AG04450 (cell line): ENCODE measurements at regions not wholly inside any gene's neighbourhood (a gene's known extent, or its start where the extent isn't known, plus 50 kb on each side); places are given as distances from the start of the nearest gene placed in this dataset.

Experiments used
- CTCF ChIA-PET: fragments of 300-600, 350-600 bp; formaldehyde crosslinking; extraction: SDS; loops from one replicate; lab custom pipeline; 2022; ENCODE audit warnings: antibody characterized with exemption, inconsistent platforms; lab: Charles Lee
- POLR2A ChIA-PET: fragments of 350-600 bp; formaldehyde crosslinking; extraction: SDS; loops from one replicate; lab custom pipeline; 2021; ENCODE audit warnings: antibody characterized with exemption, inconsistent platforms; lab: Yijun Ruan, JAX
- DNase-seq: peaks from one replicate; pipeline ENCODE4 v3.0.0-alpha.2; 2011; ENCODE audit warnings: low read depth, low spot score
- H3K27ac ChIP-seq: one replicate; pipeline ENCODE4 v1.5.1; 2012; ENCODE audit warnings: low read depth, low read length, control low read depth
- H3K27me3 ChIP-seq: one replicate; pipeline ENCODE4 v1.6.0; 2012; ENCODE audit warnings: low read length; ENCODE audit not compliant: control insufficient read depth, insufficient read depth
- H3K4me3 ChIP-seq: 2 replicates; pipeline ENCODE4 v1.5.1; 2011; ENCODE audit warnings: mild to moderate bottlenecking, low read depth, low read length, control low read depth
- H3K9me3 ChIP-seq: 2 replicates; pipeline ENCODE4 v1.5.1; 2012; ENCODE audit warnings: low read length; ENCODE audit not compliant: control insufficient read depth, insufficient read depth
- TF ChIP-seq, protein P1 (sequence below): IDR thresholded peaks from 2 replicates; pipeline ENCODE4 v1.5.1; 2011; ENCODE audit warnings: low read depth, low read length, control low read depth, inconsistent platforms

GRCh38 chr2:239516286-239516953 lies 115.6 kb upstream of the HDAC4 start:
- no peak overlapping the region for H3K27ac ChIP-seq
- H3K27me3 ChIP-seq, result no peaks in the 10 kb centered on the region
- no peak overlapping the region for H3K4me3 ChIP-seq
- peaks cover 29% of the 10 kb centered on the region; the same call in 1 of the 2 replicates for H3K9me3 ChIP-seq
- no peak for DNase-seq
- CTCF ChIA-PET, result no interaction called here
- POLR2A ChIA-PET, result no interaction called here
- TF ChIP-seq, protein P1, sequence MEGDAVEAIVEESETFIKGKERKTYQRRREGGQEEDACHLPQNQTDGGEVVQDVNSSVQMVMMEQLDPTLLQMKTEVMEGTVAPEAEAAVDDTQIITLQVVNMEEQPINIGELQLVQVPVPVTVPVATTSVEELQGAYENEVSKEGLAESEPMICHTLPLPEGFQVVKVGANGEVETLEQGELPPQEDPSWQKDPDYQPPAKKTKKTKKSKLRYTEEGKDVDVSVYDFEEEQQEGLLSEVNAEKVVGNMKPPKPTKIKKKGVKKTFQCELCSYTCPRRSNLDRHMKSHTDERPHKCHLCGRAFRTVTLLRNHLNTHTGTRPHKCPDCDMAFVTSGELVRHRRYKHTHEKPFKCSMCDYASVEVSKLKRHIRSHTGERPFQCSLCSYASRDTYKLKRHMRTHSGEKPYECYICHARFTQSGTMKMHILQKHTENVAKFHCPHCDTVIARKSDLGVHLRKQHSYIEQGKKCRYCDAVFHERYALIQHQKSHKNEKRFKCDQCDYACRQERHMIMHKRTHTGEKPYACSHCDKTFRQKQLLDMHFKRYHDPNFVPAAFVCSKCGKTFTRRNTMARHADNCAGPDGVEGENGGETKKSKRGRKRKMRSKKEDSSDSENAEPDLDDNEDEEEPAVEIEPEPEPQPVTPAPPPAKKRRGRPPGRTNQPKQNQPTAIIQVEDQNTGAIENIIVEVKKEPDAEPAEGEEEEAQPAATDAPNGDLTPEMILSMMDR, result no peak

- Histone ChIP-seq H3K4me3 (no peak overlapping the region), H3K27me3 (no peaks in the 10 kb centered on the region), H3K27ac (no peak overlapping the region), H3K9me3 (peaks cover 19% of the 10 kb centered on the region; the same call in 1 of the 2 replicates)
- TF ChIP-seq, protein P1, result no peak
- POLR2A ChIA-PET, result no interaction called here
- no peak for DNase-seq
- CTCF ChIA-PET, result no interaction called here
Measured at GRCh38 chr2:239514754-239515530, 114.1 kb upstream of the HDAC4 start.

GRCh38 chr2:239512054-239512453 lies 111.2 kb upstream of the HDAC4 start:
- ChIA-PET POLR2A (no interaction called here), CTCF (no interaction called here)
- H3K27me3 ChIP-seq, result no peaks in the 10 kb centered on the region
- H3K4me3 ChIP-seq, result no peak overlapping the region
- no peak overlapping the region for H3K27ac ChIP-seq
- TF ChIP-seq, protein P1, result no peak
- H3K9me3 ChIP-seq, result peaks cover 13% of the 10 kb centered on the region; the same call in 1 of the 2 replicates
- no peak for DNase-seq

DNA sequence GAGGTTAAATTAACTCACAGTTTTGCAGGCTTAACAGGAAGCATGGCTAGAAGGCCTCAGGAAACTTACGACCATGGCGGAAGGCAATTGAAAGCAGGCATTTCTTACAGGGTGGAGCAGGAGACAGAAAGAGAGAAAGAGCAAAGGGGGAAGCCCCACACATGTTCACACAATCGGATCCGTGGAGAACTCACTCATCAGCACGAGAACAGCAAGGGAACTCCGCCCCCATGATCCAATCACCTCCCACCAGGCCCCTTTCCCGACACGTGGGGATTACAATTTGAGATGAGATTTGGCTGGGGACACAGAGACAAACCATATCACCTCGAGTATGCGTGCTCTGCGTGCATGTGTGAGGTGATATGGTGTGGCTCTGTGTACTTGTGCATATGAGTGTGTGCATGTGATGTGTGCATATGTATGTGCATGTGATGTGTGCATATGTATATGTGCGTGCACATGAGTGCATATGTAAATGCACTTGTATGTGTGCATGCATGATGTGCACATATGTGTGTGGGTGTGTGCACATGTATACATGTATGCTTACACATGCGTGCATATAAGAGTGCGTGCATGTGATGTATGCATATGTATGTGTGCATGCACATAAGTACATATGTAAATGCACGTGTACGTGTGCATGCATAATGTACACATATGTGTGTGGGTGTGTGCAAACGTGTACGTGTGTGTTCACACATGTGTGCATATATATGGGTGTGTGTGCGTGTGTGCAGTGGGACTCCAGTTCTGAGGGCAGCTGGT lies 108.7 kb upstream of the HDAC4 start:
- Histone ChIP-seq H3K27me3 (no peaks in the 10 kb centered on the region), H3K4me3 (no peak overlapping the region), H3K9me3 (peaks cover 17% of the 10 kb centered on the region; the same call in 1 of the 2 replicates), H3K27ac (no peak overlapping the region)
- ChIA-PET CTCF (no interaction called here), POLR2A (no interaction called here)
- DNase-seq, result no peak
- TF ChIP-seq, protein P1, result no peak
